ENCODE measurements at regions not wholly inside any gene's neighbourhood (a gene's known extent, or its start where the extent isn't known, plus 50 kb on each side); places are given as distances from the start of the nearest gene placed in this dataset.

- DNase-seq (no peak), ATAC-seq (no peak)
- Histone ChIP-seq H3K27ac (no peak overlapping the region), H3K27me3 (ENCODE audit: insufficient read depth in 3 of 3, low read length in 2 of 3) (no peaks in the 10 kb centered on the region), H3K4me3 (no peak overlapping the region), H3K9me3 (no peaks in the 10 kb centered on the region), H3K36me3 (ENCODE audit: insufficient read depth in 1 of 2, low read depth in 1 of 2) (no peaks in the 10 kb centered on the region), H3K4me1 (no peaks in the 10 kb centered on the region)
- intact Hi-C loops (cut with DNase I): no loop called here
- 64 to 89% (median 69%) methylated on average over 10 of the region's 10 CpGs for WGBS, 3 donors
- no peak for TF ChIP-seq CTCF (IDR thresholded peaks at IDR 0.05)
These were observed 242.6 kb upstream of the TCF4 start for GRCh38 chr18:55830544-55830943.

GRCh38 chr18:55821219-55821618 lies 233.2 kb upstream of the TCF4 start:
- Histone ChIP-seq H3K27me3 (ENCODE audit: insufficient read depth in 3 of 3, low read length in 2 of 3) (no peaks in the 10 kb centered on the region), H3K36me3 (ENCODE audit: insufficient read depth in 1 of 2, low read depth in 1 of 2) (no peaks in the 10 kb centered on the region), H3K4me3 (no peak overlapping the region), H3K4me1 (no peaks in the 10 kb centered on the region), H3K27ac (no peak overlapping the region), H3K9me3 (no peaks in the 10 kb centered on the region)
- no peak for TF ChIP-seq CTCF (IDR thresholded peaks at IDR 0.05)
- intact Hi-C loops (cut with DNase I): no loop called here
- ATAC-seq (no peak), DNase-seq (no peak)
- WGBS, 3 donors: 73 to 87% (median 79%) methylated on average over 2 of the region's 2 CpGs

GRCh38 chr18:55819448-55819847 lies 231.5 kb upstream of the TCF4 start:
- H3K4me1 ChIP-seq: no peaks in the 10 kb centered on the region
- H3K27ac ChIP-seq: no peak overlapping the region
- WGBS, 3 donors: 97 to 99% (median 97%) methylated on average over 3 of the region's 3 CpGs
- no peaks in the 10 kb centered on the region for H3K36me3 ChIP-seq (ENCODE audit: insufficient read depth in 1 of 2, low read depth in 1 of 2)
- DNase-seq: no peak
- intact Hi-C loops (cut with DNase I): no loop called here
- no peaks in the 10 kb centered on the region for H3K9me3 ChIP-seq
- no peaks in the 10 kb centered on the region for H3K27me3 ChIP-seq (ENCODE audit: insufficient read depth in 3 of 3, low read length in 2 of 3)
- no peak for ATAC-seq
- H3K4me3 ChIP-seq: no peak overlapping the region
- TF ChIP-seq CTCF (IDR thresholded peaks at IDR 0.05): no peak

GRCh38 chr18:55818284-55818683 lies 230.3 kb upstream of the TCF4 start:
- ATAC-seq (no peak), DNase-seq (no peak)
- no peaks in the 10 kb centered on the region for H3K9me3 ChIP-seq
- H3K36me3 ChIP-seq (ENCODE audit: insufficient read depth in 1 of 2, low read depth in 1 of 2): no peaks in the 10 kb centered on the region
- no peak overlapping the region for H3K27ac ChIP-seq
- no peaks in the 10 kb centered on the region for H3K4me1 ChIP-seq
- TF ChIP-seq CTCF (IDR thresholded peaks at IDR 0.05): no peak
- no peaks in the 10 kb centered on the region for H3K27me3 ChIP-seq (ENCODE audit: insufficient read depth in 3 of 3, low read length in 2 of 3)
- intact Hi-C loops (cut with DNase I): no loop called here
- WGBS, 3 donors: 88 to 89% (median 89%) methylated on average over 1 of the region's 1 CpG
- no peak overlapping the region for H3K4me3 ChIP-seq

GRCh38 chr18:55811925-55812324 lies 223.9 kb upstream of the TCF4 start:
- Histone ChIP-seq H3K4me1 (no peaks in the 10 kb centered on the region), H3K9me3 (no peaks in the 10 kb centered on the region)
- ATAC-seq: no peak

More at GRCh38 chr18:55811925-55812324, 223.9 kb upstream of the TCF4 start:
- H3K4me3 ChIP-seq: no peak overlapping the region
- no peak for TF ChIP-seq CTCF (IDR thresholded peaks at IDR 0.05)
- H3K27me3 ChIP-seq (ENCODE audit: insufficient read depth in 3 of 3, low read length in 2 of 3): no peaks in the 10 kb centered on the region
- no peak overlapping the region for H3K27ac ChIP-seq
- WGBS, 3 donors: 70 to 76% (median 74%) methylated on average over 3 of the region's 3 CpGs
- no peaks in the 10 kb centered on the region for H3K36me3 ChIP-seq (ENCODE audit: insufficient read depth in 1 of 2, low read depth in 1 of 2)
- intact Hi-C loops (cut with DNase I): no loop called here
- DNase-seq: no peak

All from psoas muscle (tissue), 7 donors.